SK-N-SH (cell line): ENCODE measurements at regions not wholly inside any gene's neighbourhood (a gene's known extent, or its start where the extent isn't known, plus 50 kb on each side); places are given as distances from the start of the nearest gene placed in this dataset.

Experiments
- CTCF ChIA-PET: fragments of 300-600, 350-600 bp; formaldehyde crosslinking; extraction: SDS; loops from one replicate; lab custom pipeline; 2021; lab: Yijun Ruan, JAX
- POLR2A ChIA-PET: fragments of 350-600 bp; sonication (Branson Sonifier 250); formaldehyde crosslinking; extraction: SDS; loops from one replicate; lab custom pipeline; 2020; ENCODE audit warnings: antibody characterized with exemption, inconsistent platforms; lab: Yijun Ruan, JAX
- DNase-seq: peaks from one replicate; pipeline ENCODE4 v3.0.0; 2012
- H2AFZ ChIP-seq: fragments of 200-600 bp; sonication (generic); 2 replicates; pipeline ENCODE4 v1.8.1; 2016; ENCODE audit warnings: antibody characterized with exemption, mild to moderate bottlenecking, low read depth
- H3F3A ChIP-seq: fragments of 200-600 bp; sonication (generic); replicated peaks from 2 replicates; pipeline ENCODE3; 2016; ENCODE audit warnings: antibody characterized with exemption, mild to moderate bottlenecking; ENCODE audit not compliant: insufficient read depth
- H3K27ac ChIP-seq, 2 experiments: fragments of 200-500 bp in 1 of 2; fragments of 200-600 bp in 1 of 2; sonication (Bioruptor generic) in 1 of 2; sonication (generic), shearing (Covaris generic) in 1 of 2; 2 replicates each; pipeline versions ENCODE4 v1.5.1 to v1.6.1; 2014 to 2016; ENCODE audit warnings: low read depth in 2 of 2, inconsistent platforms in 1 of 2, low read length in 1 of 2, mild to moderate bottlenecking in 1 of 2, mixed read lengths in 1 of 2
- H3K27me3 ChIP-seq: fragments of 200-600 bp; sonication (generic), shearing (Covaris generic); 2 replicates; pipeline ENCODE4 v1.6.1; 2016; ENCODE audit warnings: mixed run types; ENCODE audit not compliant: insufficient read depth
- H3K36me3 ChIP-seq, 2 experiments: fragments of 200-500 bp in 1 of 2; fragments of 200-600 bp in 1 of 2; sonication (Bioruptor generic) in 1 of 2; sonication (generic) in 1 of 2; replicated peaks in 1 of 2; 2 replicates each; pipeline versions ENCODE3 to v1.5.1; 2014 to 2016; ENCODE audit warnings: low read length in 1 of 2, mild to moderate bottlenecking in 1 of 2; ENCODE audit not compliant: insufficient read depth in 2 of 2, control insufficient read depth in 1 of 2
- H3K4me1 ChIP-seq, 2 experiments: fragments of 200-500 bp in 1 of 2; fragments of 200-600 bp in 1 of 2; sonication (Bioruptor generic) in 1 of 2; sonication (generic), shearing (Covaris generic) in 1 of 2; 2 replicates each; pipeline versions ENCODE4 v1.5.1 to v1.6.1; 2014 to 2016; ENCODE audit warnings: low read depth in 1 of 2, low read length in 1 of 2, mixed run types in 1 of 2; ENCODE audit not compliant: insufficient read depth in 2 of 2, control insufficient read depth in 1 of 2
- H3K4me2 ChIP-seq: fragments of 200-600 bp; sonication (generic), shearing (Covaris generic); 2 replicates; pipeline ENCODE4 v1.6.1; 2017; ENCODE audit warnings: mixed run types
- H3K4me3 ChIP-seq, 2 experiments: fragments of 200-500 bp in 1 of 2; fragments of 200-600 bp in 1 of 2; sonication (Bioruptor generic) in 1 of 2; sonication (generic), shearing (Covaris generic) in 1 of 2; 2 replicates each; pipeline versions ENCODE4 v1.5.1 to v1.8.1; 2014 to 2016; ENCODE audit warnings: low read depth in 2 of 2, inconsistent platforms in 1 of 2, low read length in 1 of 2, mild to moderate bottlenecking in 1 of 2, mixed read lengths in 1 of 2, moderate library complexity in 1 of 2
- H3K79me2 ChIP-seq: fragments of 200-600 bp; sonication (generic); 2 replicates; pipeline ENCODE4 v1.8.1; 2017; ENCODE audit warnings: mild to moderate bottlenecking; ENCODE audit not compliant: insufficient read depth
- H3K9ac ChIP-seq: fragments of 200-600 bp; sonication (generic); 2 replicates; pipeline ENCODE4 v1.6.1; 2017; ENCODE audit warnings: mixed run types
- H3K9me2 ChIP-seq: fragments of 200-600 bp; sonication (generic); 2 replicates; pipeline ENCODE4 v1.6.1; 2017; ENCODE audit warnings: mixed run types
- H3K9me3 ChIP-seq: fragments of 200-600 bp; sonication (generic); 2 replicates; pipeline ENCODE4 v1.6.1; 2017; ENCODE audit warnings: mixed run types, mild to moderate bottlenecking, moderate library complexity
- H4K20me1 ChIP-seq: fragments of 200-600 bp; sonication (generic); 2 replicates; pipeline ENCODE4 v1.6.1; 2017; ENCODE audit warnings: mild to moderate bottlenecking, mixed run types; ENCODE audit not compliant: insufficient read depth
- EZH2phosphoT487 ChIP-seq: fragments of 200-600 bp; sonication (generic); IDR thresholded peaks from 2 replicates; pipeline ENCODE4 v1.6.1; 2017; ENCODE audit warnings: low read depth, mixed run types, mild to moderate bottlenecking, antibody characterized with exemption, moderate library complexity, borderline replicate concordance
- FOSL2 ChIP-seq: IDR thresholded peaks from 2 replicates; pipeline ENCODE4 v1.4.0; 2012; ENCODE audit warnings: low read depth, mild to moderate bottlenecking, moderate library complexity, borderline replicate concordance
- FOXM1 ChIP-seq: IDR thresholded peaks from 2 replicates; pipeline ENCODE4 v1.4.0; 2012; ENCODE audit warnings: low read depth, mild to moderate bottlenecking
- MAX ChIP-seq: IDR thresholded peaks from 2 replicates; pipeline ENCODE4 v1.4.0; 2012; ENCODE audit warnings: low read depth
- NFIC ChIP-seq: IDR thresholded peaks from 2 replicates; pipeline ENCODE4 v1.4.0; 2012; ENCODE audit warnings: borderline replicate concordance
- POLR2AphosphoS5 ChIP-seq: IDR thresholded peaks from 2 replicates; pipeline ENCODE4 v1.6.1; 2012; ENCODE audit warnings: low read depth, low read length
- RCOR1 ChIP-seq: fragments of 150-350 bp; IDR thresholded peaks from 2 replicates; pipeline ENCODE4 v1.6.1; 2017; ENCODE audit warnings: antibody characterized with exemption, low read length
- REST ChIP-seq: IDR thresholded peaks from 2 replicates; pipeline ENCODE4 v1.6.1; 2012; ENCODE audit warnings: mild to moderate bottlenecking, low read depth, low read length, moderate library complexity
- RXRA ChIP-seq: IDR thresholded peaks from 2 replicates; pipeline ENCODE4 v1.4.0; 2012; ENCODE audit warnings: low read depth, mild to moderate bottlenecking, borderline replicate concordance
- SIN3A ChIP-seq: IDR thresholded peaks from 2 replicates; pipeline ENCODE4 v1.6.1; 2012; ENCODE audit warnings: low read depth, mild to moderate bottlenecking, low read length, moderate library complexity, borderline replicate concordance
- SMC3 ChIP-seq: IDR thresholded peaks from 2 replicates; pipeline ENCODE4 v1.6.1; 2012; ENCODE audit warnings: low read depth, low read length, improper control_type of control experiment
- TAF1 ChIP-seq: IDR thresholded peaks from 2 replicates; pipeline ENCODE4 v1.6.1; 2012; ENCODE audit warnings: low read depth, mild to moderate bottlenecking, low read length, moderate library complexity, borderline replicate concordance
- USF1 ChIP-seq: IDR thresholded peaks from 2 replicates; pipeline ENCODE4 v1.4.0; 2012; ENCODE audit warnings: low read depth, borderline replicate concordance
- ZBTB33 ChIP-seq: IDR thresholded peaks from 2 replicates; pipeline ENCODE4 v1.4.0; 2012; ENCODE audit warnings: low read depth, borderline replicate concordance
- WGBS: methylation state at CpG from one replicate; pipeline ENCODE4 v1.1.6; 2017; ENCODE audit warnings: low lambda C conversion rate; 5-methylcytosine and 5-hydroxymethylcytosine counted together

- Histone ChIP-seq H3K4me3 (no peak overlapping the region), H3K9me2 (no peaks in the 10 kb centered on the region), H3K4me2 (no peak overlapping the region), H4K20me1 (no peaks in the 10 kb centered on the region), H3K79me2 (no peaks in the 10 kb centered on the region), H2AFZ (no peak overlapping the region), H3K4me1 (no peaks in the 10 kb centered on the region; a peak in 1 of 4 replicates), H3K9ac (no peak overlapping the region), H3K27ac (no peak overlapping the region), H3F3A (no peaks in the 10 kb centered on the region), H3K27me3 (no peaks in the 10 kb centered on the region), H3K36me3 (no peaks in the 10 kb centered on the region), H3K9me3 (no peaks in the 10 kb centered on the region)
- CTCF ChIA-PET = no interaction called here
- POLR2A ChIA-PET = no interaction called here
- TF ChIP-seq SMC3 (no peak), EZH2phosphoT487 (no peak)
- WGBS = 58% methylated on average over 15 of the region's 15 CpGs
- DNase-seq = no peak
Measured at GRCh38 chr9:61666310-61666709, 476.5 kb downstream of the SPATA31A7 start.

GRCh38 chr9:61666849-61667371 is 477.1 kb downstream of the SPATA31A7 start:
- Histone ChIP-seq H3K4me1 (no peaks in the 10 kb centered on the region; a peak in 1 of 4 replicates), H4K20me1 (no peaks in the 10 kb centered on the region), H3K9ac (no peak overlapping the region), H3K9me3 (no peaks in the 10 kb centered on the region), H3K27me3 (no peaks in the 10 kb centered on the region), H3K36me3 (no peaks in the 10 kb centered on the region), H3K79me2 (no peaks in the 10 kb centered on the region), H3K27ac (no peak overlapping the region), H3K9me2 (no peaks in the 10 kb centered on the region), H2AFZ (no peak overlapping the region), H3F3A (no peaks in the 10 kb centered on the region), H3K4me2 (no peak overlapping the region), H3K4me3 (no peak overlapping the region)
- ChIA-PET CTCF (no interaction called here), POLR2A (no interaction called here)
- no peak for TF ChIP-seq MAX
- TF ChIP-seq POLR2AphosphoS5 = no peak
- WGBS = 74% methylated on average over 10 of the region's 26 CpGs
- DNase-seq = no peak

GRCh38 chr9:61667559-61668121 is 477.8 kb downstream of the SPATA31A7 start:
- no peaks in the 10 kb centered on the region for H3K27me3 ChIP-seq
- POLR2A ChIA-PET = no interaction called here
- no peak overlapping the region for H3K4me3 ChIP-seq
- H3K79me2 ChIP-seq = no peaks in the 10 kb centered on the region
- no peak overlapping the region for H3K4me2 ChIP-seq
- H3K9me2 ChIP-seq = no peaks in the 10 kb centered on the region
- H3F3A ChIP-seq = no peaks in the 10 kb centered on the region
- 72% methylated on average over 19 of the region's 37 CpGs for WGBS
- no peak overlapping the region for H3K9ac ChIP-seq
- CTCF ChIA-PET = no interaction called here
- DNase-seq = no peak
- no peaks in the 10 kb centered on the region; a peak in 1 of 4 replicates for H3K4me1 ChIP-seq
- no peaks in the 10 kb centered on the region for H4K20me1 ChIP-seq
- H3K36me3 ChIP-seq = no peaks in the 10 kb centered on the region
- H2AFZ ChIP-seq = no peak overlapping the region
- no peaks in the 10 kb centered on the region for H3K9me3 ChIP-seq
- H3K27ac ChIP-seq = no peak overlapping the region
- TF ChIP-seq REST (no peak), FOSL2 (no peak), RXRA (no peak), EZH2phosphoT487 (no peak), SMC3 (no peak), RCOR1 (no peak), POLR2AphosphoS5 (no peak), USF1 (no peak), NFIC (no peak), TAF1 (no peak), SIN3A (no peak), ZBTB33 (no peak), FOXM1 (no peak)
